Subcutaneous abdominal adipose tissue (tissue), 5 donors: ENCODE measurements at regions not wholly inside any gene's neighbourhood (a gene's known extent, or its start where the extent isn't known, plus 50 kb on each side); places are given as distances from the start of the nearest gene placed in this dataset.

Experiments used
- H3K27ac ChIP-seq: one replicate; pipeline ENCODE4 v1.7.0; 2013; ENCODE audit warnings: low read depth, mild to moderate bottlenecking, inconsistent platforms, low read length, moderate library complexity
- H3K27me3 ChIP-seq, 5 donors: one replicate each; pipeline ENCODE4 v1.7.0; 2013; ENCODE audit warnings: low read length in 5 of 5, inconsistent platforms in 1 of 5; ENCODE audit not compliant: control insufficient read depth in 5 of 5, insufficient read depth in 4 of 5
- H3K36me3 ChIP-seq, 5 donors: one replicate each; pipeline ENCODE4 v1.7.0; 2013; ENCODE audit warnings: low read length in 5 of 5; ENCODE audit not compliant: control insufficient read depth in 5 of 5, insufficient read depth in 5 of 5
- H3K4me1 ChIP-seq, 5 donors: one replicate each; pipeline ENCODE4 v1.7.0; 2013; ENCODE audit warnings: low read length in 5 of 5, mild to moderate bottlenecking in 3 of 5, moderate library complexity in 1 of 5; ENCODE audit not compliant: control insufficient read depth in 5 of 5, insufficient read depth in 5 of 5
- H3K4me3 ChIP-seq, 5 donors: one replicate each; pipeline ENCODE4 v1.7.0; 2013; ENCODE audit warnings: low read length in 5 of 5, low read depth in 1 of 5
- H3K9ac ChIP-seq, 5 donors: one replicate each; pipeline ENCODE4 v1.7.0; 2013; ENCODE audit warnings: low read length in 5 of 5, mild to moderate bottlenecking in 4 of 5, moderate library complexity in 3 of 5
- H3K9me3 ChIP-seq, 5 donors: one replicate each; pipeline ENCODE4 v1.7.0; 2013; ENCODE audit warnings: low read length in 5 of 5; ENCODE audit not compliant: control insufficient read depth in 5 of 5
- donor health status: healthy.
- donor health status: healthy.
- donor health status: healthy.
- donor health status: healthy.
- donor health status: healthy.

DNA sequence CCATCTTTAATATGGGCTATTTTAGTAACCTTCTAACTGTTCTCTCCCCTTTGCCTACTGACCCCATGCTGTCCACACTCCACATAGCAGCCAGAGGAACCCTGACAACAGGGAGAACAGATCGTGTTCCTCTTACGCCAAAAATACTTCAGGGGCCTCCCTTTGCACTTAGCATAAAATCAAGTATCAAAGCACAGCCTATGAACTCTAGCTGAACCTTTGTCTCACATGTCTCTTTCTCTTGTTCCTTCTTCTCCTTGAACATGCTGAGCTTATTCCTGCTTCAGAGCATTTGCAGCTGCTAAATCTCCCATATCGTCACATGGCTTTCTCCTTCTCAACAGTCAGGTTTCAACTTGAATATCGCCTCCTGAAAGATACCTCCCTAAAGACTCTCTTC, 698.8 kb upstream of the C9orf72 start:
- H3K9me3 ChIP-seq = peaks cover 0 to 3% (median 0%) of the 10 kb centered on the region in 5 donors
- H3K36me3 ChIP-seq = no peaks in the 10 kb centered on the region
- no peaks in the 10 kb centered on the region for H3K4me1 ChIP-seq
- no peak overlapping the region for H3K9ac ChIP-seq
- H3K27ac ChIP-seq = no peak overlapping the region
- H3K27me3 ChIP-seq = no peaks in the 10 kb centered on the region
- H3K4me3 ChIP-seq = no peak overlapping the region

DNA sequence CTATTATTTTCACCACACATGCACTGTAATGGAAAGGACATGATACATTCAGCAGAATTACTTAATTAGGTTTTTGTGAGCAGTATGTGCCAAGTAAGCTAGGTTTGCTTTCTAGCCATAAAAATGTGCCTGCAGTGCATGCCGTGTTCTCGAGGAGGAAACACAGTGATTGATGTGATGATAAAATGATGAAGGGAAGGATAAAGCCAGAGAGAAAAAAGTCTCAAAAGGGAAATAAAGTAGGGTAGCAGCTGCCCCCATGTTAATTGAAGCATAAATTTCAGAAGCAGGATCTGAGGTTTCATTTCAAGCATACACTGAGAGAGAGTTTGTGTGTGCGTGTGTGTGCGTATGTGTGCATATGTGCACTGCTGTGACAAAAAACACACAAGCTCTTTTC, 714.2 kb upstream of the C9orf72 start:
- Histone ChIP-seq H3K27ac (no peak overlapping the region), H3K36me3 (no peaks in the 10 kb centered on the region), H3K9me3 (no peaks in the 10 kb centered on the region), H3K4me3 (no peak overlapping the region), H3K4me1 (no peaks in the 10 kb centered on the region), H3K27me3 (no peaks in the 10 kb centered on the region), H3K9ac (no peak overlapping the region)

DNA sequence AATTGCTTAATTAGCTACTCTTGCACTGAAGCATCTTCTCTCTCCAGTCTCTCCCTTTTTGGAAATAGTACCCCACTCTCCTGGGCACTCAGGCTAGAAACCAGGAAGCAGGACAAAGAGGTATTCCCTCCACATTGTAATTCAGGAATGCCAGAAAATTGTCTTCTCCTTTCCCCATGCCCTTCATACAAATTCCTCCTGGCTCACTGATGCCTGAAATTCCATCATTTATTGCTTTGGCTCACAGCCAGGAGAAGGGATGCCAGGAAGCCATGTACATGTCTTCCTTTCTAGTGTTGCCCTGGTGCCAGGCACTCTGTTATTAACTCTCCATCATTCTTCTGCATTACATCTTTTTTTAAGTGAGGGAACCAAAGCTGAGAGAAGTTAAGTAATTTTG, 716.5 kb upstream of the C9orf72 start:
- Histone ChIP-seq H3K9me3 (no peaks in the 10 kb centered on the region), H3K9ac (no peak overlapping the region), H3K36me3 (no peaks in the 10 kb centered on the region), H3K27me3 (no peaks in the 10 kb centered on the region), H3K27ac (no peak overlapping the region), H3K4me3 (no peak overlapping the region), H3K4me1 (no peaks in the 10 kb centered on the region)

GRCh38 chr9:28293369-28294090, 720.2 kb upstream of the C9orf72 start:
- no peaks in the 10 kb centered on the region for H3K9me3 ChIP-seq
- H3K4me1 ChIP-seq = no peaks in the 10 kb centered on the region
- no peaks in the 10 kb centered on the region for H3K36me3 ChIP-seq
- no peak overlapping the region for H3K27ac ChIP-seq
- no peak overlapping the region for H3K4me3 ChIP-seq
- no peaks in the 10 kb centered on the region for H3K27me3 ChIP-seq
- no peak overlapping the region for H3K9ac ChIP-seq

GRCh38 chr9:28301281-28301680, 728.0 kb upstream of the C9orf72 start:
- Histone ChIP-seq H3K9me3 (no peaks in the 10 kb centered on the region), H3K36me3 (no peaks in the 10 kb centered on the region), H3K4me3 (no peak overlapping the region), H3K4me1 (no peaks in the 10 kb centered on the region), H3K9ac (no peak overlapping the region), H3K27me3 (no peaks in the 10 kb centered on the region), H3K27ac (no peak overlapping the region)

DNA sequence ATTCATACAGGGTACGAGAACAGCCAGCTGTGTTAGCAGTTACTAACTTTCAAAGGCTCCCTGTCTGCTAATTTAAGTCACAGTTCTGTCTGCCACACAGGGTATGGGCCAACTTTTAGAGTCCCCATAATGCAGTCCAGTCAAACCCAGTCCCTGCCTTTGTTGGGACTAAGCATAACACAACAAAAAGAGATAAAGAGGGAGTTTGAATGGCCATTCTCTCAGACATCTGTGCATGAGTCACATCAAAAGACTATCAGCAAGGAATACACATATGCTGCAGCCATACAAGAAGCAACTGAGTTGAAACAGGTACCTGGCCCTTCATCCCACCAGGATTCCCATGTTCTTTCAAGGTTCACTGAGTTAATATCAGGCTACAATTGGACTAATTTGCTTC, 744.5 kb upstream of the C9orf72 start:
- Histone ChIP-seq H3K4me1 (no peaks in the 10 kb centered on the region), H3K27ac (no peak overlapping the region), H3K9ac (no peak overlapping the region), H3K27me3 (no peaks in the 10 kb centered on the region), H3K9me3 (no peaks in the 10 kb centered on the region), H3K36me3 (no peaks in the 10 kb centered on the region), H3K4me3 (no peak overlapping the region)

GRCh38 chr9:28318515-28318914, 745.2 kb upstream of the C9orf72 start:
- no peak overlapping the region for H3K9ac ChIP-seq
- no peak overlapping the region for H3K4me3 ChIP-seq
- no peaks in the 10 kb centered on the region for H3K36me3 ChIP-seq
- no peak overlapping the region for H3K27ac ChIP-seq
- no peaks in the 10 kb centered on the region for H3K9me3 ChIP-seq
- no peaks in the 10 kb centered on the region for H3K4me1 ChIP-seq
- H3K27me3 ChIP-seq = no peaks in the 10 kb centered on the region

- H3K9me3 ChIP-seq = no peaks in the 10 kb centered on the region
- H3K4me1 ChIP-seq = no peaks in the 10 kb centered on the region
- H3K9ac ChIP-seq = no peak overlapping the region
- no peak overlapping the region for H3K4me3 ChIP-seq
- no peaks in the 10 kb centered on the region for H3K36me3 ChIP-seq
- no peaks in the 10 kb centered on the region for H3K27me3 ChIP-seq
- no peak overlapping the region for H3K27ac ChIP-seq
Observed at GRCh38 chr9:28319981-28320380, 746.7 kb upstream of the C9orf72 start.

DNA sequence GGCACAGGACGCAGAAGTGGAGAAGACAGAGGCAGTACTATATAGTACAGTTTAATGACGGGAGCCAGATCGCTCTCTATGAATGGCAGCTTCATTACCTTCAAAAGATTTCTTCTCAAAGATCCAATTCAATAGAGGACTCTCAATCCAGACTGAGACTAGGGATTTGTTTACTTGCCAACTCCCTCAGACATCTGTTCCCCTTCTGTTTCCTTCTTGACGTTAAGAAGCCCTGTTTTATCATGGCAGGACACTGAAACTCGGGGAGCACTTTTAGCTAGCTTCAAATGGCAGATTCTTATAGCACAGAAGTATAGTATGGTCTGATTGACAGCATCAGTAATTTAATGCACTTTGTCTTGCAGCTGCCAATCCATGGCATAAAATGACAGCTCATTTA, 747.3 kb upstream of the C9orf72 start:
- Histone ChIP-seq H3K4me3 (no peak overlapping the region), H3K9me3 (no peaks in the 10 kb centered on the region), H3K9ac (no peak overlapping the region), H3K27me3 (no peaks in the 10 kb centered on the region), H3K4me1 (no peaks in the 10 kb centered on the region), H3K27ac (no peak overlapping the region), H3K36me3 (no peaks in the 10 kb centered on the region)

DNA sequence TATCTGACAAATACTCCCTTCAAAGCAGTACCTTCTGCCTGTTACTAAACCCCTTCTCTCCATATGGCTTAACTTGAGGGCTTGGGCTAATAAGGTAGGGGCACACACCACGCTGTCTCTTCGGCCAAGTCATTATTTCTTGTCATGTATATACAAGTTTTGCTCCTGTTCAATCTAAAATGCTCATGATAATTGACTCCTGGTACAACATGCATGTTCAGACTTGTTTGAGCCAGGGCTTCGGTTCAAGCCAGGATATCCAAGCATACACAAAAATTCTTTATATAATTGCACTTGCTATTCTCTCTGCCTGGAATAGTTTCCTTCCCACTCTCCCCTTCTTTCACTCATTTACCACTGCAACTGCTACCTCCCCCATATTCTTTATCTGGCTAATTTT, 756.0 kb upstream of the C9orf72 start:
- Histone ChIP-seq H3K4me1 (no peaks in the 10 kb centered on the region), H3K27me3 (no peaks in the 10 kb centered on the region), H3K27ac (no peak overlapping the region), H3K4me3 (no peak overlapping the region), H3K9me3 (no peaks in the 10 kb centered on the region), H3K36me3 (no peaks in the 10 kb centered on the region), H3K9ac (no peak overlapping the region)

GRCh38 chr9:28332648-28333047, 759.4 kb upstream of the C9orf72 start:
- Histone ChIP-seq H3K4me1 (no peaks in the 10 kb centered on the region), H3K27me3 (no peaks in the 10 kb centered on the region), H3K27ac (no peak overlapping the region), H3K9me3 (no peaks in the 10 kb centered on the region), H3K4me3 (no peak overlapping the region), H3K9ac (no peak overlapping the region), H3K36me3 (no peaks in the 10 kb centered on the region)
